Small intestine (tissue), 7 donors: ENCODE measurements at regions not wholly inside any gene's neighbourhood (a gene's known extent, or its start where the extent isn't known, plus 50 kb on each side); places are given as distances from the start of the nearest gene placed in this dataset.

Source experiments
- DNase-seq, 2 donors: peaks; one replicate each; pipeline versions ENCODE4 v3.0.0 to v3.0.0-alpha.2; 2013
- FAIRE-seq: peaks from 2 replicates; lab custom pipeline; 2012; peaks lifted over from hg19 to GRCh38; lab: Jason Lieb, UNC
- H3K27ac ChIP-seq, 3 donors: one replicate each; pipeline ENCODE4 v1.5.1; 2013; ENCODE audit warnings: low read length in 2 of 3, mild to moderate bottlenecking in 2 of 3, control low read depth in 1 of 3, inconsistent platforms in 1 of 3, low read depth in 1 of 3, moderate library complexity in 1 of 3
- H3K27me3 ChIP-seq, 3 donors: one replicate each; pipeline ENCODE4 v1.6.1; 2013; ENCODE audit warnings: low read length in 3 of 3, inconsistent platforms in 1 of 3; ENCODE audit not compliant: control insufficient read depth in 3 of 3, insufficient read depth in 3 of 3
- H3K36me3 ChIP-seq, 3 donors: one replicate each; pipeline ENCODE4 v1.6.1; 2013; ENCODE audit warnings: low read length in 3 of 3, inconsistent platforms in 1 of 3, low read depth in 1 of 3, mild to moderate bottlenecking in 1 of 3, moderate library complexity in 1 of 3; ENCODE audit not compliant: control insufficient read depth in 3 of 3, insufficient read depth in 2 of 3
- H3K4me1 ChIP-seq, 3 donors: one replicate each; pipeline ENCODE4 v1.6.1; 2013; ENCODE audit warnings: low read length in 2 of 3, inconsistent platforms in 1 of 3, low read depth in 1 of 3, mild to moderate bottlenecking in 1 of 3, moderate library complexity in 1 of 3; ENCODE audit not compliant: control insufficient read depth in 3 of 3, insufficient read depth in 2 of 3
- H3K4me3 ChIP-seq, 3 donors: one replicate each; pipeline ENCODE4 v1.5.1; 2013; ENCODE audit warnings: low read length in 3 of 3, control low read depth in 1 of 3, inconsistent platforms in 1 of 3, low read depth in 1 of 3, mild to moderate bottlenecking in 1 of 3, moderate library complexity in 1 of 3
- H3K9me3 ChIP-seq, 2 donors: one replicate each; pipeline ENCODE4 v1.6.1; 2013; ENCODE audit warnings: low read depth in 1 of 2, low read length in 1 of 2; ENCODE audit not compliant: control insufficient read depth in 2 of 2, insufficient read depth in 1 of 2
- WGBS, 3 donors: extraction: QIAGEN DNeasy Blood & Tissue Kit; methylation state at CpG; one replicate each; pipeline ENCODE4 v1.1.7; 2013; 5-methylcytosine and 5-hydroxymethylcytosine counted together
- donor health status: healthy with polysubstance abuse.
- donor health status: control.
- donor health status: control.
- donor health status: Bipolar disorder and iron deficiency.
- donor health status: healthy.

- no peak for FAIRE-seq
- Histone ChIP-seq H3K9me3 (peaks cover 0 to 2% of the 10 kb centered on the region in 2 donors), H3K4me3 (no peak overlapping the region), H3K36me3 (no peaks in the 10 kb centered on the region), H3K27me3 (no peaks in the 10 kb centered on the region), H3K27ac (peak overlapping the region in 1 of 3 donors; percentile 24), H3K4me1 (no peaks in the 10 kb centered on the region)
- no peak for DNase-seq
- WGBS, 3 donors = 65 to 75% (median 73%) methylated on average over 5 of the region's 5 CpGs
Measured at GRCh38 chr10:47207894-47208469, 92.0 kb upstream of the GDF10 start.

GRCh38 chr10:47209466-47209865, 90.5 kb upstream of the GDF10 start:
- DNase-seq (no peak), FAIRE-seq (no peak)
- Histone ChIP-seq H3K27me3 (no peaks in the 10 kb centered on the region), H3K4me3 (no peak overlapping the region), H3K9me3 (no peaks in the 10 kb centered on the region), H3K4me1 (no peaks in the 10 kb centered on the region), H3K27ac (no peak overlapping the region), H3K36me3 (no peaks in the 10 kb centered on the region)
- 70 to 74% (median 72%) methylated on average over 1 of the region's 1 CpG for WGBS, 3 donors

DNA sequence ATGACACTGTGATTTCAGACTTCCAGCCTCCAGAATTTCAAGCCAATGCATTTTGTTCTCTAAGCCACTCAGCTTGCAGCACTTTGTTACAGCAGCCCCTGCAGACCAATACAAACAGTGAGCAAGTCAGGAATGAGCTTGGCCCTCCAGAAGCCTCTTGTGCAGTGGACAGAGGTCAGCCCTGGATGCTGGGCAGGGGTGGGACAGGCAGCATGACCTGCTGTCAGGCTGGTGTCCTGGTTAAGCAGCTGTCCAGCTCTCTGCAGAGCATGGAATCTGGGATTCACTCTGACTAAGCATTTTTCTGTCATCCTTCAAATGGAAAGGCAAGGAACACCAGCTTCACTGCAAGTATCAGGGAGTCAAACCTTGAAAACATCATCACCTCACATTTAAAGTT, 85.5 kb upstream of the GDF10 start:
- H3K27me3 ChIP-seq = no peaks in the 10 kb centered on the region
- H3K4me1 ChIP-seq = no peaks in the 10 kb centered on the region
- H3K27ac ChIP-seq = no peak overlapping the region
- no peak for FAIRE-seq
- DNase-seq = no peak
- H3K4me3 ChIP-seq = no peak overlapping the region
- H3K36me3 ChIP-seq = no peaks in the 10 kb centered on the region
- H3K9me3 ChIP-seq = no peaks in the 10 kb centered on the region

- Histone ChIP-seq H3K27ac (no peak overlapping the region), H3K9me3 (no peaks in the 10 kb centered on the region), H3K4me1 (no peaks in the 10 kb centered on the region), H3K27me3 (no peaks in the 10 kb centered on the region), H3K36me3 (no peaks in the 10 kb centered on the region), H3K4me3 (no peak overlapping the region)
- FAIRE-seq (no peak), DNase-seq (no peak)
- WGBS, 3 donors = 56 to 60% (median 60%) methylated on average over 3 of the region's 3 CpGs
Measured at GRCh38 chr10:47217113-47217512, 82.9 kb upstream of the GDF10 start.

DNA sequence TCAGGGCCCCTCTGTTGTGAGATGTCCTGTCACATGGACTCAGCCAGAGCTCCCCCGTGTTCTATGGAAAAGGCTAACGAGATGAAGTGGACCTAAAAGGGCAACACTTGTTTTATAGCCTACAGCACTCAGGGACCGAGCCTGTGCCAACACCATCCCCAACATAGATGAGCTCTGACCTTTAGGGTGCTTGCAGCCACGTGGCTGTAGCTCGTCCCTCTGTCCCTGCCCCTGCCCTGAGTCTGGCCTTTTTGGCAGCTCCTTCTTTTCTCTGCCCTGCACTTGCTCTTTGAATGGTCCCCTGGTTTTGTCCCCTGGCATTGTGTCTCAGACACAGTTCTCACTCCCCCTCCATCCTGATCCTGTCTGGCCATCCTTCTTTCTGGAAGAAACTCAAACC, 81.2 kb upstream of the GDF10 start:
- WGBS, 3 donors = 34 to 61% (median 38%) methylated on average over 5 of the region's 5 CpGs
- H3K4me1 ChIP-seq = no peaks in the 10 kb centered on the region
- no peak for FAIRE-seq

DNA sequence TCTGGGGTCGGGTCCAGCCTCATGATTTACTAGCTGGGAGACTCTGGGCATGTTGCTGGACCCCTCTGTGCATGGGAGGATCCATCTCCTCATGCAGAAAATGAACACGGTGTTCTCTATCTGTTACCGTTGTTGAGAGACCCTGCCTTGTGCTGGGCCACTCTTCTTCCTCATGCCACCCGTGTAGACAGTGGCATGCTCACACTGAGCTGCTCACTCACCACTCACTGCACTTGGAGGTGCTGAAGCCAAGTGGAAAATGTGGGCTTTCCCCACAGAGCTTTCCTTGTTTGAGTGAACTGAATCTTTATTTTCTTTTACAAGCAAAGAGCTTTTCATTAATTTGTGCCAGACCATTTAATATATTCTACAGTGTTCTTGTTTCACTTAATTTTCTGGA, 77.5 kb upstream of the GDF10 start:
- Histone ChIP-seq H3K4me3 (no peak overlapping the region), H3K4me1 (no peaks in the 10 kb centered on the region), H3K36me3 (no peaks in the 10 kb centered on the region), H3K27ac (no peak overlapping the region), H3K9me3 (no peaks in the 10 kb centered on the region), H3K27me3 (peaks cover 0 to 3% (median 0%) of the 10 kb centered on the region in 3 donors)
- no peak for FAIRE-seq
- no peak for DNase-seq
- WGBS, 3 donors = 56 to 78% (median 69%) methylated on average over 4 of the region's 4 CpGs

More for the DNA sequence above, 81.2 kb upstream of the GDF10 start:
- H3K36me3 ChIP-seq = no peaks in the 10 kb centered on the region
- H3K27ac ChIP-seq = no peak overlapping the region
- H3K4me3 ChIP-seq = no peak overlapping the region
- H3K27me3 ChIP-seq = no peaks in the 10 kb centered on the region
- DNase-seq = no peak
- H3K9me3 ChIP-seq = no peaks in the 10 kb centered on the region

DNA sequence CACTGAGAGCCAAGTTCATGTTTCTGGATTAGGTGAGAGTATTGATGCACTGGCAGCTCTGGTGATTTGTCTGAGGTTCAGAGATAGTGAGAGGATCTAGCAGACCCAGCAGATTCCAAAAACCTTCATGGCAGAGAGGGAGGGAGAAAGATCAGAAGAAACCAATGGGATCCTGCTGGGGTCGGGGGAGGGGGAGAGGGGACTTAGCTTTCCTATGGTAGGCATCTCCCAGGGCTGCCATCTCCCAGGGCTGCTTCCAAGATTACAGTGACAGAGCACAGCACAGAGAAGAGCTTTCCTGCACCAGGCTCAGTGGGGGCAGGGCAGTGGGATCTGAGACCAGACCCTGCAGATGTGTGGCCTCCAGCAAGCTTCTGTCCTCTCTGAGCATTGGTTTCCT, 76.8 kb upstream of the GDF10 start:
- no peak for FAIRE-seq
- no peaks in the 10 kb centered on the region for H3K9me3 ChIP-seq

DNA sequence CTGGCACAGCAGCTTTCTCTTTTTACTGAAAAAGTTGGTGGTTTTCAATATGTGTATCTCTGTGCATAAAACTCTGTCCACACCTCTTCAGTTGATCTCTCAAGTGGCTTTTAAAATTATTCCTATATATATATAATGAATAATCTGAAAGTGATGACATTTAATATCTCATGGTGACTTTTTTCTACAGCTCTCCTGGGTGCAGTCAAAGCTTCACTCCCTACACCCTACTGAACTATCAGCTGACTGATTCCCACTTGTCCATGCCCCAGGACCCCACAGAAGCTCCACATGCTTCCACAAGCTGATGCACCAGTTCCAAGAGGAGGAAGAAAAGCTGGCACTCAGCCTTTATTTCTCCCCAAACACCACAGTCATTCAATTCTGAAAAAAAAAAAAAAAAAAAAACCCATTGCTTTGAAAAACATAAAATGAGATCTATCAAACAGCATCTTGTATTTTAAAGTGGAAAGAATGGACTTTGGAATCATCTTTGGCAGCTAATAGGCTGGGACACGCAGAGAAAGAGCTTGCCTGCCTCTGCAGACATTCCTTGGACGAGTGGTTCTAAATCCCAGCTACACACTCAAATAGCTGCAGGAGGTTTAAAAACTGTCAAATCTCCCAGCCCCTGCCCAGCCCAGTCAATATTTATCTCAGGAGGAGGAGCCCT, 75.3 kb upstream of the GDF10 start:
- Histone ChIP-seq H3K4me3 (no peak overlapping the region), H3K27me3 (peaks cover 0 to 3% (median 0%) of the 10 kb centered on the region in 3 donors), H3K9me3 (no peaks in the 10 kb centered on the region), H3K27ac (no peak overlapping the region), H3K4me1 (no peaks in the 10 kb centered on the region), H3K36me3 (no peaks in the 10 kb centered on the region)
- WGBS, 3 donors = 2 to 42% (median 38%) methylated on average over 2 of the region's 2 CpGs
- peak in 1 of 2 donors; percentile 14 for DNase-seq
- no peak for FAIRE-seq

More for the DNA sequence above, 76.8 kb upstream of the GDF10 start:
- no peak overlapping the region for H3K4me3 ChIP-seq
- 89 to 92% (median 89%) methylated on average over 1 of the region's 1 CpG for WGBS, 3 donors
- peaks cover 0 to 3% (median 0%) of the 10 kb centered on the region in 3 donors for H3K27me3 ChIP-seq
- H3K4me1 ChIP-seq = no peaks in the 10 kb centered on the region
- no peak overlapping the region for H3K27ac ChIP-seq
- no peak for DNase-seq
- H3K36me3 ChIP-seq = no peaks in the 10 kb centered on the region
